Thoracic aorta (tissue), 2 donors: ENCODE measurements at regions not wholly inside any gene's neighbourhood (a gene's known extent, or its start where the extent isn't known, plus 50 kb on each side); places are given as distances from the start of the nearest gene placed in this dataset.

Source experiments
- ATAC-seq: fragments of 150-250 bp; one replicate; pipeline ENCODE4 v1.8.0; 2017; ENCODE audit warnings: low read depth; ENCODE audit not compliant: insufficient number of reproducible peaks, low FRiP score
- DNase-seq: peaks from one replicate; pipeline ENCODE4 v3.0.0-alpha.2; 2020; ENCODE audit warnings: low spot score
- H3K27ac ChIP-seq, 2 donors: fragments of 200-600 bp; sonication (generic); 1 replicate in 1 of 2; 2 replicates in 1 of 2; pipeline ENCODE4 v1.5.1; 2016; ENCODE audit warnings: mild to moderate bottlenecking in 2 of 2, moderate library complexity in 2 of 2
- H3K27me3 ChIP-seq: fragments of 200-600 bp; sonication (generic); replicated peaks from 2 replicates; pipeline ENCODE4 v1.6.0; 2016; ENCODE audit warnings: mild to moderate bottlenecking; ENCODE audit not compliant: insufficient read depth
- H3K36me3 ChIP-seq: fragments of 200-600 bp; sonication (generic); one replicate; pipeline ENCODE4 v1.5.1; 2016
- H3K4me1 ChIP-seq, 2 donors: fragments of 200-600 bp; sonication (generic); 1 replicate in 1 of 2; 2 replicates in 1 of 2; pipeline versions ENCODE4 v1.5.1 to v1.6.0; 2016; ENCODE audit warnings: low read depth in 2 of 2, mild to moderate bottlenecking in 1 of 2; ENCODE audit not compliant: control insufficient read depth in 1 of 2
- H3K4me3 ChIP-seq: fragments of 200-600 bp; sonication (generic); 2 replicates; pipeline ENCODE4 v1.5.1; 2016; ENCODE audit warnings: mild to moderate bottlenecking
- H3K9me3 ChIP-seq: fragments of 200-600 bp; sonication (generic); 2 replicates; pipeline ENCODE4 v1.5.1; 2016
- CTCF ChIP-seq: fragments of 200-600 bp; sonication (generic); IDR thresholded peaks from one replicate; pipeline ENCODE4 v1.5.1; 2019; ENCODE audit warnings: antibody characterized with exemption

GRCh38 chr4:45345558-45345957 is 619.2 kb upstream of the GNPDA2 start:
- DNase-seq (no peak), ATAC-seq (peak; percentile 43)
- TF ChIP-seq CTCF, result no peak
- H3K4me3 ChIP-seq, result no peak overlapping the region
- no peak overlapping the region for H3K27ac ChIP-seq
- H3K36me3 ChIP-seq, result no peaks in the 10 kb centered on the region
- no peaks in the 10 kb centered on the region for H3K9me3 ChIP-seq
- H3K27me3 ChIP-seq, result no peaks in the 10 kb centered on the region
- no peaks in the 10 kb centered on the region for H3K4me1 ChIP-seq

- Histone ChIP-seq H3K36me3 (no peaks in the 10 kb centered on the region), H3K4me3 (no peak overlapping the region), H3K27me3 (no peaks in the 10 kb centered on the region), H3K4me1 (no peaks in the 10 kb centered on the region), H3K9me3 (no peaks in the 10 kb centered on the region), H3K27ac (no peak overlapping the region)
- ATAC-seq, result no peak
- no peak for DNase-seq
- no peak for TF ChIP-seq CTCF
Observed at GRCh38 chr4:45331802-45332201, 605.4 kb upstream of the GNPDA2 start.

- no peak for DNase-seq
- TF ChIP-seq CTCF, result no peak
- Histone ChIP-seq H3K27ac (no peak overlapping the region), H3K4me3 (no peak overlapping the region), H3K36me3 (no peaks in the 10 kb centered on the region), H3K9me3 (no peaks in the 10 kb centered on the region), H3K27me3 (no peaks in the 10 kb centered on the region), H3K4me1 (no peaks in the 10 kb centered on the region)
- no peak for ATAC-seq
Observed at GRCh38 chr4:45327544-45327943, 601.2 kb upstream of the GNPDA2 start.

GRCh38 chr4:45324455-45325417 is 598.4 kb upstream of the GNPDA2 start:
- DNase-seq, result no peak
- H3K27ac ChIP-seq, result no peak overlapping the region
- TF ChIP-seq CTCF, result no peak
- no peaks in the 10 kb centered on the region for H3K9me3 ChIP-seq
- no peak overlapping the region for H3K4me3 ChIP-seq
- H3K4me1 ChIP-seq, result no peaks in the 10 kb centered on the region
- ATAC-seq, result no peak
- no peaks in the 10 kb centered on the region for H3K27me3 ChIP-seq
- no peaks in the 10 kb centered on the region for H3K36me3 ChIP-seq

GRCh38 chr4:45323453-45324058 is 597.2 kb upstream of the GNPDA2 start:
- Histone ChIP-seq H3K4me3 (no peak overlapping the region), H3K4me1 (no peaks in the 10 kb centered on the region), H3K36me3 (no peaks in the 10 kb centered on the region), H3K27ac (no peak overlapping the region), H3K9me3 (no peaks in the 10 kb centered on the region), H3K27me3 (no peaks in the 10 kb centered on the region)
- ATAC-seq, result no peak
- no peak for TF ChIP-seq CTCF
- DNase-seq, result no peak
